ENCODE measurements at regions not wholly inside any gene's neighbourhood (a gene's known extent, or its start where the extent isn't known, plus 50 kb on each side); places are given as distances from the start of the nearest gene placed in this dataset.

- no TSS peak for BruUV-seq (replicated peaks)
- no peak for DNase-seq
- H3K9me3 ChIP-seq: no peaks in the 10 kb centered on the region
- no peaks in the 10 kb centered on the region for H3K27me3 ChIP-seq (replicated peaks; ENCODE audit: control insufficient read depth, insufficient read depth, low read length)
- Mint-ChIP-seq H3K9me3 (ENCODE audit: unreplicated experiment) (peaks cover 15% of the 10 kb centered on the region), H3K4me1 (ENCODE audit: low read depth, unreplicated experiment) (peaks cover 22% of the 10 kb centered on the region), H3K27ac (ENCODE audit: unreplicated experiment) (peak overlapping the region; percentile 30), H3K36me3 (ENCODE audit: insufficient read depth, unreplicated experiment) (no peaks in the 10 kb centered on the region), H3K27me3 (ENCODE audit: insufficient read depth, unreplicated experiment) (peaks cover 8% of the 10 kb centered on the region), H3K4me3 (ENCODE audit: unreplicated experiment) (no peak overlapping the region)
- intact Hi-C loops (cut with micrococcal nuclease; ENCODE audit: unreplicated experiment): no loop called here
- peaks cover 14% of the 10 kb centered on the region for H3K4me1 ChIP-seq
- ChIA-PET CTCF (interaction anchor here (0.5 kb wide), 1 partner anchor 170 kb away, joined by 6 read pairs; no protein-coding TSS in a partner anchor), POLR2A (no interaction called here)
- H3K4me3 ChIP-seq (ENCODE audit: low read depth, low read length): no peak overlapping the region
- TF ChIP-seq CTCF (IDR thresholded peaks at IDR 0.05; ENCODE audit: insufficient read depth in 1 of 2, low read depth in 1 of 2, low read length in 1 of 2, severe bottlenecking in 1 of 2, unreplicated experiment in 1 of 2): no peak
- no peaks in the 10 kb centered on the region for H3K36me3 ChIP-seq (ENCODE audit: control insufficient read depth, insufficient read depth, low read length)
Measured at GRCh38 chr16:47887496-47887895, 268.3 kb downstream of the ABCC12 start.

GRCh38 chr16:47886631-47887415 lies 269.0 kb downstream of the ABCC12 start:
- CTCF ChIA-PET: no interaction called here
- intact Hi-C loops (cut with micrococcal nuclease; ENCODE audit: unreplicated experiment): no loop called here
- H3K9me3 Mint-ChIP-seq (ENCODE audit: unreplicated experiment): peaks cover 13% of the 10 kb centered on the region
- no peaks in the 10 kb centered on the region for H3K9me3 ChIP-seq
- POLR2A ChIA-PET: no interaction called here
- peaks cover 14% of the 10 kb centered on the region for H3K4me1 ChIP-seq
- no peak overlapping the region for H3K4me3 Mint-ChIP-seq (ENCODE audit: unreplicated experiment)
- no peaks in the 10 kb centered on the region for H3K27me3 ChIP-seq (replicated peaks; ENCODE audit: control insufficient read depth, insufficient read depth, low read length)
- TF ChIP-seq CTCF (IDR thresholded peaks at IDR 0.05; ENCODE audit: insufficient read depth in 1 of 2, low read depth in 1 of 2, low read length in 1 of 2, severe bottlenecking in 1 of 2, unreplicated experiment in 1 of 2): no peak
- peaks cover 5% of the 10 kb centered on the region for H3K27me3 Mint-ChIP-seq (ENCODE audit: insufficient read depth, unreplicated experiment)
- no peak overlapping the region for H3K4me3 ChIP-seq (ENCODE audit: low read depth, low read length)
- H3K36me3 Mint-ChIP-seq (ENCODE audit: insufficient read depth, unreplicated experiment): no peaks in the 10 kb centered on the region
- no peaks in the 10 kb centered on the region for H3K36me3 ChIP-seq (ENCODE audit: control insufficient read depth, insufficient read depth, low read length)
- no peak for DNase-seq
- no peak overlapping the region for H3K27ac Mint-ChIP-seq (ENCODE audit: unreplicated experiment)
- H3K4me1 Mint-ChIP-seq (ENCODE audit: low read depth, unreplicated experiment): peaks cover 22% of the 10 kb centered on the region
- no TSS peak for BruUV-seq (replicated peaks)

- Mint-ChIP-seq H3K27ac (ENCODE audit: unreplicated experiment) (no peak overlapping the region), H3K9me3 (ENCODE audit: unreplicated experiment) (peaks cover 6% of the 10 kb centered on the region), H3K36me3 (ENCODE audit: insufficient read depth, unreplicated experiment) (no peaks in the 10 kb centered on the region), H3K27me3 (ENCODE audit: insufficient read depth, unreplicated experiment) (peaks cover 2% of the 10 kb centered on the region), H3K4me1 (ENCODE audit: low read depth, unreplicated experiment) (peaks cover 22% of the 10 kb centered on the region), H3K4me3 (ENCODE audit: unreplicated experiment) (no peak overlapping the region)
- intact Hi-C loops (cut with micrococcal nuclease; ENCODE audit: unreplicated experiment): no loop called here
- no peak overlapping the region for H3K4me3 ChIP-seq (ENCODE audit: low read depth, low read length)
- BruUV-seq (replicated peaks): no TSS peak
- DNase-seq: no peak
- POLR2A ChIA-PET: no interaction called here
- no peak for TF ChIP-seq CTCF (IDR thresholded peaks at IDR 0.05; ENCODE audit: insufficient read depth in 1 of 2, low read depth in 1 of 2, low read length in 1 of 2, severe bottlenecking in 1 of 2, unreplicated experiment in 1 of 2)
- H3K9me3 ChIP-seq: no peaks in the 10 kb centered on the region
- peaks cover 14% of the 10 kb centered on the region for H3K4me1 ChIP-seq
- H3K36me3 ChIP-seq (ENCODE audit: control insufficient read depth, insufficient read depth, low read length): no peaks in the 10 kb centered on the region
- CTCF ChIA-PET: no interaction called here
- no peaks in the 10 kb centered on the region for H3K27me3 ChIP-seq (replicated peaks; ENCODE audit: control insufficient read depth, insufficient read depth, low read length)
Measured at GRCh38 chr16:47886139-47886538, 269.7 kb downstream of the ABCC12 start.

Data from Caco-2 (cell line).